Activated naive CD4-positive, alpha-beta T cell treated with Interleukin-2 at 50 U/mL for 16 hours (primary cell): ENCODE measurements at regions not wholly inside any gene's neighbourhood (a gene's known extent, or its start where the extent isn't known, plus 50 kb on each side); places are given as distances from the start of the nearest gene placed in this dataset.
"Not testable (repeated sequence)": the region's sequence is repeated elsewhere in the genome, so short reads cannot be mapped to it uniquely, and the experiment has no call there.

ENCODE experiments used
- DNase-seq: peaks from one replicate; pipeline ENCODE4 v3.0.0-alpha.2; 2020

GRCh38 chr10:8396675-8397074 is 342.2 kb downstream of the GATA3 start:
- DNase-seq = no peak

GRCh38 chr10:8398771-8399170 is 344.3 kb downstream of the GATA3 start:
- no peak for DNase-seq

GRCh38 chr10:8400151-8400550 is 345.7 kb downstream of the GATA3 start:
- no peak for DNase-seq

GRCh38 chr10:8400892-8401291 is 346.4 kb downstream of the GATA3 start:
- no peak for DNase-seq

GRCh38 chr10:8401531-8401930 is 347.0 kb downstream of the GATA3 start:
- DNase-seq = no peak

- DNase-seq = peak; percentile 53
These were observed 348.1 kb downstream of the GATA3 start for GRCh38 chr10:8402576-8402975.

- no peak for DNase-seq
These were observed 349.4 kb downstream of the GATA3 start for GRCh38 chr10:8403711-8404371.

GRCh38 chr10:8404721-8405120 is 350.2 kb downstream of the GATA3 start:
- DNase-seq = peak; percentile 38

GRCh38 chr10:8405596-8405995 is 351.1 kb downstream of the GATA3 start:
- no peak for DNase-seq

GRCh38 chr10:8407501-8408021 is 353.1 kb downstream of the GATA3 start:
- DNase-seq = no peak

- no peak for DNase-seq
These were observed 356.0 kb downstream of the GATA3 start for GRCh38 chr10:8410506-8410905.

- DNase-seq = no peak
These were observed 358.1 kb downstream of the GATA3 start for GRCh38 chr10:8412541-8412940.

GRCh38 chr10:8415029-8415428 is 360.5 kb downstream of the GATA3 start:
- not testable (repeated sequence) for DNase-seq

GRCh38 chr10:8416192-8416701 is 361.8 kb downstream of the GATA3 start:
- peak; percentile 39 for DNase-seq

- DNase-seq = peak; percentile 54
These were observed 362.3 kb downstream of the GATA3 start for GRCh38 chr10:8416760-8417159.

GRCh38 chr10:8417631-8418030 is 363.1 kb downstream of the GATA3 start:
- DNase-seq = no peak

GRCh38 chr10:8418631-8419030 is 364.1 kb downstream of the GATA3 start:
- DNase-seq = no peak

GRCh38 chr10:8420182-8420581 is 365.7 kb downstream of the GATA3 start:
- DNase-seq = no peak

- no peak for DNase-seq
These were observed 370.2 kb downstream of the GATA3 start for GRCh38 chr10:8424555-8425211.

GRCh38 chr10:8428654-8429053 is 374.2 kb downstream of the GATA3 start:
- no peak for DNase-seq

- no peak for DNase-seq
These were observed 375.8 kb downstream of the GATA3 start for GRCh38 chr10:8430321-8430720.

GRCh38 chr10:8431511-8431910 is 377.0 kb downstream of the GATA3 start:
- no peak for DNase-seq

- DNase-seq = no peak
These were observed 380.9 kb downstream of the GATA3 start for GRCh38 chr10:8435186-8436055.
